DOHH2 (cell line): ENCODE measurements at regions not wholly inside any gene's neighbourhood (a gene's known extent, or its start where the extent isn't known, plus 50 kb on each side); places are given as distances from the start of the nearest gene placed in this dataset.

Experiments used
- EZH2phosphoT487 ChIP-seq: fragments of 200-600 bp; sonication (generic); IDR thresholded peaks from 2 replicates; pipeline ENCODE4 v1.6.1; 2017; ENCODE audit warnings: borderline replicate concordance, mild to moderate bottlenecking, antibody characterized with exemption, low read length, moderate library complexity, mixed read lengths
- TF ChIP-seq, protein P1 (sequence below): fragments of 200-600 bp; sonication (generic); IDR thresholded peaks from one replicate; pipeline ENCODE4 v1.5.1; 2014; ENCODE audit warnings: antibody characterized with exemption, mild to moderate bottlenecking, low read depth, low read length; ENCODE audit not compliant: poor library complexity, severe bottlenecking

DNA sequence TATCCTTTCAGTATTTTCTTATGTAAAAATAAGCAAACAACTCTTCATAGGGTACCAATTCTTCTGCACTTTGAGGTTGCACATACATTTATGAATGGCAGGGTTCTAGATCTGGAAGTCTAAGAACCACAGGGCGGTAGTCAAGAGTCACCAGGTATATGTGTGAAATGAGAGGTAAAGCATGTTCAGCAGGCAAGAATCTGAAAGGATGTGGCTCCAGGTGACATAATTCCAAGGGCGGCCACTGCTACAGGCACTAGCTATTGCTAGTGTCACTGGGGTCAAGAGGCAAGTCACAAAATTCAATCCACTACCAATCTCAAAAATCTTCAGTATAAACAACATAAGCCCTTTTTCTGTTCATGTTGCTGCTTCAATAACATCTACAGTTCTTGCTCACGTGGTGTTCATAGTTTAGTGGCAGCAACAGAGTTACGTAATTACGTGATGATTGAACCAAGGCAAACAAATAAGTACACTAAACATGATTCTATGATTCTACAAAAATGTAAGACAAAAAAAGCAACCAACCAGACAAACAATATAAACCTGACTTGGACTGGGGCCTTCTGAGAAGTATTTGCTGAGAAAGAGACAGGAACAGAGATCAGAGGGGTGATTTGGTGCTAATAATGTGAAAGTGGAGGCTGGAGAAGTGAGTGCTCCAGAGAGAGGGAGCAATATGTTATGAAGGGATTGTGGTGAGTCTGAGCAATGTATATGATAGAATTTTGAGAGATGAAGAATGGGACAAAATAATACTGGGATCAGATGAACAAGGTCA is 101.7 kb downstream of the NAA11 start:
- TF ChIP-seq, protein P1, sequence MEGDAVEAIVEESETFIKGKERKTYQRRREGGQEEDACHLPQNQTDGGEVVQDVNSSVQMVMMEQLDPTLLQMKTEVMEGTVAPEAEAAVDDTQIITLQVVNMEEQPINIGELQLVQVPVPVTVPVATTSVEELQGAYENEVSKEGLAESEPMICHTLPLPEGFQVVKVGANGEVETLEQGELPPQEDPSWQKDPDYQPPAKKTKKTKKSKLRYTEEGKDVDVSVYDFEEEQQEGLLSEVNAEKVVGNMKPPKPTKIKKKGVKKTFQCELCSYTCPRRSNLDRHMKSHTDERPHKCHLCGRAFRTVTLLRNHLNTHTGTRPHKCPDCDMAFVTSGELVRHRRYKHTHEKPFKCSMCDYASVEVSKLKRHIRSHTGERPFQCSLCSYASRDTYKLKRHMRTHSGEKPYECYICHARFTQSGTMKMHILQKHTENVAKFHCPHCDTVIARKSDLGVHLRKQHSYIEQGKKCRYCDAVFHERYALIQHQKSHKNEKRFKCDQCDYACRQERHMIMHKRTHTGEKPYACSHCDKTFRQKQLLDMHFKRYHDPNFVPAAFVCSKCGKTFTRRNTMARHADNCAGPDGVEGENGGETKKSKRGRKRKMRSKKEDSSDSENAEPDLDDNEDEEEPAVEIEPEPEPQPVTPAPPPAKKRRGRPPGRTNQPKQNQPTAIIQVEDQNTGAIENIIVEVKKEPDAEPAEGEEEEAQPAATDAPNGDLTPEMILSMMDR, result no peak
- no peak for TF ChIP-seq EZH2phosphoT487
